MCF 10A (cell line): ENCODE measurements at regions not wholly inside any gene's neighbourhood (a gene's known extent, or its start where the extent isn't known, plus 50 kb on each side); places are given as distances from the start of the nearest gene placed in this dataset.

Source experiments
- BruUV-seq: library from RNA; stranded (reverse); fragments of 400-500 nt; replicated peaks from 2 replicates; lab custom pipeline; 2021; lab: Mats Ljungman, UMichigan
- CTCF ChIA-PET: fragments of 300-600 bp; sonication (Branson Sonifier 250); formaldehyde crosslinking; extraction: SDS; loops from one replicate; lab custom pipeline; 2021; ENCODE audit warnings: antibody characterized with exemption, inconsistent platforms; lab: Yijun Ruan, JAX
- POLR2A ChIA-PET: fragments of 300-600, 350-650 bp; sonication (Branson Sonifier 250); formaldehyde crosslinking; extraction: SDS; loops from one replicate; lab custom pipeline; 2020; ENCODE audit warnings: antibody characterized with exemption, inconsistent platforms; lab: Yijun Ruan, JAX
- DNase-seq: peaks from one replicate; pipeline ENCODE4 v3.0.0-alpha.2; 2018; ENCODE audit not compliant: unreplicated experiment
- H3K27ac Mint-ChIP-seq: one replicate; pipeline ENCODE4 v1.8.0; 2022; ENCODE audit warnings: mild to moderate bottlenecking, low read depth, mixed read lengths; ENCODE audit not compliant: unreplicated experiment
- H3K27me3 Mint-ChIP-seq: one replicate; pipeline ENCODE4 v1.8.0; 2022; ENCODE audit warnings: mixed read lengths; ENCODE audit not compliant: insufficient read depth, unreplicated experiment
- H3K36me3 Mint-ChIP-seq: one replicate; pipeline ENCODE4 v1.8.0; 2022; ENCODE audit warnings: mild to moderate bottlenecking, moderate library complexity, mixed read lengths; ENCODE audit not compliant: insufficient read depth, unreplicated experiment
- H3K4me1 Mint-ChIP-seq: one replicate; pipeline ENCODE4 v1.8.0; 2022; ENCODE audit warnings: mixed read lengths; ENCODE audit not compliant: insufficient read depth, unreplicated experiment
- H3K4me3 Mint-ChIP-seq: one replicate; pipeline ENCODE4 v1.8.0; 2022; ENCODE audit warnings: mild to moderate bottlenecking, moderate library complexity, mixed read lengths; ENCODE audit not compliant: unreplicated experiment
- H3K9me3 Mint-ChIP-seq: one replicate; pipeline ENCODE4 v1.8.0; 2022; ENCODE audit warnings: mixed read lengths; ENCODE audit not compliant: unreplicated experiment
- CTCF ChIP-seq: fragments of 200-600 bp; IDR thresholded peaks from one replicate; pipeline ENCODE4 v1.8.0; 2022; ENCODE audit warnings: antibody characterized with exemption, mild to moderate bottlenecking; ENCODE audit not compliant: unreplicated experiment
- intact Hi-C: fragments of 100-400 bp; cut with micrococcal nuclease; formaldehyde crosslinking; loops from 2 replicates; pipeline ENCODE4 v1.14.1; 2022

DNA sequence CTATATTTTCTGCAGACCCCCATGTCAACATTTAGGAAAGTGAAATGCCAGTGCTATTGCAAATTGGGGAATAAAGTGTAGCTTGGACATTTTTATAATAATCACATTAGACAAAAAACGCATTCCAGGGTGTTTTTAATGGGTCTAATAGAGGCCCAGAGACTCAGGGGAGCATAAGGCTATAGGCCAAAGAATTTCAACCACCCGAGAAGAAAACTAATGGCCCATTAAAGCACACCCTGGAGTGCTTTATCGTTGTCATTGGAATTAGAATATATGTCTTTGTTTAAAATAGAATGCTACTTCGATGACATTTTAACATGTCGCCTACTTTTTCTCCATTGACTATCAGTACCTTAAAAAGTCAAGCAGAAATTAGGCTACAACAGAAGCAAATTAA lies 414.1 kb upstream of the CDH8 start:
- Mint-ChIP-seq H3K4me3 (no peak overlapping the region), H3K27ac (no peak overlapping the region), H3K9me3 (peaks cover 27% of the 10 kb centered on the region), H3K27me3 (no peaks in the 10 kb centered on the region), H3K4me1 (no peaks in the 10 kb centered on the region), H3K36me3 (no peaks in the 10 kb centered on the region)
- ChIA-PET CTCF (no interaction called here), POLR2A (no interaction called here)
- no peak for TF ChIP-seq CTCF
- BruUV-seq, result no TSS peak
- intact Hi-C loops, result no loop called here
- no peak for DNase-seq

DNA sequence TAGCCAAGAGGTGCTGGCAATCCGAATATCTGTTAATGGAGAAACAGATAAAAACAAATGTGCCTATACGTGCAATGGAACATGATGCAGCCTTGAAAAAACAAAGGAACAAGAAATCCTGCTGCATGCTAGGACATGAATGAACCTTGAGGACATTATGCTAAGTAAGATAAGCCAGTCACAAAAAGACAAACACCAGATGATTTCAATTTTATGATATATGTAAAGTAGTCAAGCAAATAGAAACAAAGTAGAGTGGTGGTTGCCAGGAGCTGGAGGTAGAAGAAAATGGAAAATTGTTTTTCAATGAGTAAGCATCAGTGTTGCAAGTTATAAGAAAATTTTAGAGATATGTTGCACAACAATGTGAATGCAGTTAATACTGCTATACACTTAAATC lies 409.7 kb upstream of the CDH8 start:
- TF ChIP-seq CTCF, result no peak
- no TSS peak for BruUV-seq
- no peak overlapping the region for H3K27ac Mint-ChIP-seq
- CTCF ChIA-PET, result no interaction called here
- H3K36me3 Mint-ChIP-seq, result no peaks in the 10 kb centered on the region
- no peak overlapping the region for H3K4me3 Mint-ChIP-seq
- intact Hi-C loops, result no loop called here
- H3K4me1 Mint-ChIP-seq, result no peaks in the 10 kb centered on the region
- H3K9me3 Mint-ChIP-seq, result peaks cover 27% of the 10 kb centered on the region
- no peak for DNase-seq
- POLR2A ChIA-PET, result no interaction called here
- H3K27me3 Mint-ChIP-seq, result no peaks in the 10 kb centered on the region

DNA sequence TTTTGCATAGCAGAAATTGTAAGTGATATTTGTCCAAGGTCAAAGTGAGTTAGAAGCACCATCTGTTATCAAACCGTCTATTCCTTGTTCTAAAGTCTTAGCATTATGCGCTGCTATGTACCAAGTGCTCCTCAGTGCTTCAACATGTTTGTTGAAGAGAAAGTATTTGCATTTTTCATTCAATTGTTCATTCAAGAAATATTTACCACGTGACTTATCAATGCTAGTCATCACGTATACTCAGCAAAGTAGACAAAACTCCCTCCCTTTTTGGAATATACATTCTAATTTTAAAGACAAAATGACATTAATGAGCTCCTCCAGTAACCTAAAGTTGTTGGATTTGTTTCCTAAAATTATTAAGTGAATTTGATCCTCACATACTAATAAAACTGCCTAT lies 388.0 kb upstream of the CDH8 start:
- Mint-ChIP-seq H3K36me3 (no peaks in the 10 kb centered on the region), H3K4me3 (no peak overlapping the region), H3K27me3 (no peaks in the 10 kb centered on the region), H3K27ac (no peak overlapping the region), H3K9me3 (peaks cover 34% of the 10 kb centered on the region), H3K4me1 (no peaks in the 10 kb centered on the region)
- intact Hi-C loops, result no loop called here
- no peak for DNase-seq
- BruUV-seq, result no TSS peak
- TF ChIP-seq CTCF, result no peak
- ChIA-PET POLR2A (no interaction called here), CTCF (no interaction called here)

DNA sequence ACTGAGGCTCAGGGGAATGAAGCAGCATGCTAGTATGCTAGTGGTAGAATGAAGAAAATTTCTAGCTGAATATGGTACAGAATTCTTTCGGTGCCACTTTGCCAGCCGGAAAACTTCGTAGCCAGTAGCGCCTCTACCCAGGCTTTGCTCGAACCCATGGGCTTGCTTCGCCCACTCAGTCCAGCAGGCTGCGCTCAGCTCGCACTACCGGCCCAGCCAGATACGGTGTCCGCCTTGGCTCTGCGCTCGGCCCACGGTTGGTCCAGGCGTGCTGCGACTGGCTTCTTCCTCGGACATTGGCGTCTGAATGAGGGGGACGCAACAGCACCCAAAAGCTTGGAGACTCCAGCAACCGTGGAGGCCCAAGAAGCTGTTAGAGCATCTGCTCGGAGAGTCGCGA lies 372.5 kb upstream of the CDH8 start:
- Mint-ChIP-seq H3K4me3 (no peak overlapping the region), H3K27ac (no peak overlapping the region), H3K4me1 (no peaks in the 10 kb centered on the region), H3K36me3 (no peaks in the 10 kb centered on the region), H3K27me3 (no peaks in the 10 kb centered on the region), H3K9me3 (peaks cover 31% of the 10 kb centered on the region)
- intact Hi-C loops, result no loop called here
- no peak for DNase-seq
- TF ChIP-seq CTCF, result no peak
- ChIA-PET CTCF (no interaction called here), POLR2A (no interaction called here)
- BruUV-seq, result no TSS peak
